Left cardiac atrium (tissue), 4 donors: ENCODE measurements at regions not wholly inside any gene's neighbourhood (a gene's known extent, or its start where the extent isn't known, plus 50 kb on each side); places are given as distances from the start of the nearest gene placed in this dataset.
"Not testable (repeated sequence)": the region's sequence is repeated elsewhere in the genome, so short reads cannot be mapped to it uniquely, and the experiment has no call there.

ENCODE experiments used
- ATAC-seq, 2 donors: fragments of 200-7000 bp; cut with Tn5 transposase; one replicate each; pipeline ENCODE4 v1.9.1; 2020; ENCODE audit warnings: mild to moderate bottlenecking in 2 of 2, moderate library complexity in 2 of 2
- DNase-seq: peaks from one replicate; pipeline ENCODE4 v3.0.0-alpha.2; 2020
- intact Hi-C, 2 donors: fragments of 100-400 bp; cut with DNase I; formaldehyde crosslinking; loops; one replicate each; pipeline versions ENCODE4 v1.14.1 to v1.15.1; 2022 to 2023
- donor health status: DM: no; HTN: yes; CAD: no.
- donor health status: DM: no; HTN: yes; CAD: no; lungs with severe emphysema.
- donor health status: DM: yes; HTN: yes; CAD: no.
- donor health status: Dilated cardiomyopathy.

- intact Hi-C loops = no loop called here
- ATAC-seq = no peak
Observed at GRCh38 chr2:105521176-105521575, 122.3 kb upstream of the FHL2 start.

DNA sequence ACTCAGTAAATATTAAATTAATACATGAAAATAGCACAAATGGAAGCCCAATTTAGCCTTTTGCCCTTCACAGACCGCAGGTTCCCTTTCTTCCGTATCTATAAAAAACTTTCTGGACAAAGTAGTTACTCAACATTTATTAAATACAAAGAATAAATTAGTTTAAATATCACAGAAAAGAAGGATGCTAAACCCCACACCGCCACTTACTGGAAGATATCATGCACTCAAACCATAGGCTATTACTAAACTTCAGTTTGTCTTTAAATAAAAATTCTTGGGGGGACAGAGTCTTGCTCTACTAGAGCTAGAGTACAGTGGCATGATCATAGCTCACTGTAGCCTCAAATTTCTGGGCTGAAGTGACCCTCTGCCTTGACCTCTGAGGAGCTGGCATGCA is 120.7 kb upstream of the FHL2 start:
- DNase-seq = no peak
- ATAC-seq = no peak
- intact Hi-C loops = loop anchor here (2.0 to 5.0 kb wide), 3 partner anchors 132 to 149 kb away; no protein-coding TSS in a partner anchor

More at GRCh38 chr2:105521176-105521575, 122.3 kb upstream of the FHL2 start:
- DNase-seq = no peak

GRCh38 chr2:105518897-105519296 is 120.0 kb upstream of the FHL2 start:
- DNase-seq (no peak), ATAC-seq (no peak)
- intact Hi-C loops = loop anchor here (2.0 to 5.0 kb wide), 3 partner anchors 132 to 148 kb away; no protein-coding TSS in a partner anchor

DNA sequence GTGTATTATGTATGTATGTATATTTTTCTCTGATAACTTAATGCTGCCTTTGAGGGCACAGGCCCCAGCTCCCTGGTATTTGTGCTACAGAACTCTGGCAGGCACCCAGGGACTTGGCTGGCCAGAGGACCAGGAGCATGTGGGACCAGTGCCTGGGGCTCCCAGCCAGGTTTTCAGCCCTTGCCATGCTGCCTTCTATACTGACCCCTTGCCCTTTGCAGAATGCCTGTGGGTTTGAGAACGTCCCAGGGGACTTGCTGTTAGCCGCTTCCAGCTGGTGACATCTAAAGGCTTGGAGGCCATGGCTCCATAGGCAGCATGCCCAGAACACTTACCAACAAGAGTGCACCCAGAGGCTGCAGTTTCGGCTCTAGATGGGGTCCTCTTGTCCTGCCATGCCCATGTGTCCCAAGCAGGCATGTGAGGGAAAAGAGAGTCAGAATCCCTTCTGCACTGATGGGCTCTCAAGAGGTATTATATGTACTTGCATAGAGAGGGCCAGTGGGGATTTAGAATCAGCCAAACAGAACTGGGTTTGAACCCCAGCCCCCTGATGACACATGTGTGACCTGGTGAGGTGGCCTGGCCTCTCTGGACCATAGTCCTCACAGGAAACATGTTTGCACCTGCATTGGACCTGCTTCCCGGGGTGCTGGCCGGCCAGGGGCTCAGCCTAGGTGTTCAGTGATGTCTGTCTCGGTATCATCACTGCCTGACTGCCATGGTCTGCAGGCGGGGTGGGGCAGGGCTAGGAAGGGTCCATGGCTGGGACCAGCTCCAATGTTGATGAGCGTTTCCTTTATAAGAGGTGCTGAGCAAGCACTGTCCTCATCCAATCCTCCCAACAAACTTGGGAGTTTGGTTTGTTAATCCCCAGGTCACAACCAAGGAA is 119.2 kb upstream of the FHL2 start:
- ATAC-seq (peak; percentile 83 to 87), DNase-seq (peak; percentile 74)
- intact Hi-C loops = loop anchor here (2.0 to 5.0 kb wide), 3 partner anchors 131 to 147 kb away; no protein-coding TSS in a partner anchor

DNA sequence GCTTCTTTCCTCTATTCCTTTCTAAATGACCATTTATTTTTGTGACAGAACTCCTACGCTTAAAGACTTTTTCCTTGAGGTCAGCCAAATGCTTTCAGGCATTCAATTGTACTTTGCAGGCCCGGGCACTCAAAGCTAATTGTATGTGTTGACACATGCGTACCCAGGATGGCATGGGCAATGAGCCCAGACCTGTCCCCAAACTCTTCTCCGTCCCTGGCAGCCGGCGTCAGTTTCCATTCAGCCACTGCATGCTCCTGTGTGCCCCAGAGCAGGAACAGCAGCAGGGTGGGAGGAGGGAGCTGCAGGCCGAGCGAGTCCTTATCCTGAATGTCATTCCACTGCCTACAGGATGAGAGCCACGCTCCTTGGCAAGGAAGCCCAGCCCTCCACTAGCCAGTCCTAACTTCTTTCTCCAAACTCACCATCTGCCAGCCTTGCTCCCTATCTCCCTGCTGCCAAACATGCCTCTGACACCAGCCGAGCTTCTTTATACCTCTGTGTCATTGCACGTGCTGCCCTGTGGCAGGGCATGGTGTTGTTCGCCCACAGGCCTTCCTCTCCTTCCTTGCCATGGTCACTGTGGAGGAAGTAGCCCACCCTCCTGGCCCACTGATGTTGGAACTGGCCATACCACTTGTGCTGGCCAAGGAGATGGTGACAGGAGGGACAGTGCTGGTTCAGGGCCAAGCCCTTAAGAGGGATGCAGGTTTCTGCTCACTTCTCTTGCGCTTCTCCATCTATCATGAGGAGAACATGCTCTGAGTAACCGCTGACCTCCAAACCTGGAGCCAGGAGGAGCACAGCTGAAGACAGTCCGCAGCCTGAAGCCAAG is 116.9 kb upstream of the FHL2 start:
- ATAC-seq = peak; percentile 81 to 84
- intact Hi-C loops = loop anchor here in 1 of 2 donors (5.0 kb wide), 1 partner anchor 128 kb away; no protein-coding TSS in a partner anchor
- DNase-seq = peak; percentile 83

- intact Hi-C loops = no loop called here
- ATAC-seq = no peak
- no peak for DNase-seq
Observed at GRCh38 chr2:105514576-105514975, 115.7 kb upstream of the FHL2 start.

GRCh38 chr2:105510761-105511528 is 112.1 kb upstream of the FHL2 start:
- intact Hi-C loops = no loop called here
- ATAC-seq = peak in 1 of 2 donors; percentile 53
- DNase-seq = no peak

DNA sequence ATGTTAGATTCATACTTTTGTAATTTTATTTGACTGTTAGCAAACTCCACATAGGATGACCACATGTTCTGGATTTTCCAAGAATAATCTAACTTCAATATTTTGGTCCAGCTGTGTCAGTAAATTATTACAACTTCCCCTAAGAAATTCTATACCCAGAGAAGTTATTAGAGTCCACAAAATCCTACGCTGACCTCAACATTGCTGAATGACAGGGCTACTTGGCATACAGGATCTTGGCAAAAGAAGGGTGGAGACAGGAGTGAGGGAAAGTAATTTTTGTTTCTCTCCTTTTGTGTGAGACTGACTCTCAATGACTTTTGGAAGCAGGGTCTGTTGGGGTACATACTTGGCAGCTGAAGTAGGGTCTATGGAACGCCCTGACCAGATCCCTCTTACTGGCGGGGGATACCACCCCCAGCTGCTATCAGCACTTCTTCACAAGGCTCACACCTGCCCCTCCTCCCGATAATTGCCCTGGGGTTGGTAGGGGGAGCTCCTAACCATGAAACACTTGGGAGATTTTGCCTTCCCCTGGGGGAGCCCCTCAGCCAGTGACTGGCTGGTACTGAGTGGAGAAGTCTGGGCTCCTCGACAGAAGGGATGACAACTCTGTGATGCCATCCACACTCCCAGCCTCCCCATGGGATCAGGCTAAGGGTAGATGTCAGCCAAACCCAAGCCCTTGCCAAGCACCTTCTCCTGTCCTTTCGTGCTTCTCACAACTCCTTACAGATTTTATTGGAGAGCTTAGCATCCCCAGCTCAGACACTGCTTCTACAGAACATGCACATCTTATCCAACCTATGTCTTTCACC is 110.6 kb upstream of the FHL2 start:
- no peak for DNase-seq
- no peak for ATAC-seq
- intact Hi-C loops = no loop called here

GRCh38 chr2:105506860-105507259 is 108.0 kb upstream of the FHL2 start:
- DNase-seq, ATAC-seq, intact Hi-C loops: not testable (repeated sequence)

DNA sequence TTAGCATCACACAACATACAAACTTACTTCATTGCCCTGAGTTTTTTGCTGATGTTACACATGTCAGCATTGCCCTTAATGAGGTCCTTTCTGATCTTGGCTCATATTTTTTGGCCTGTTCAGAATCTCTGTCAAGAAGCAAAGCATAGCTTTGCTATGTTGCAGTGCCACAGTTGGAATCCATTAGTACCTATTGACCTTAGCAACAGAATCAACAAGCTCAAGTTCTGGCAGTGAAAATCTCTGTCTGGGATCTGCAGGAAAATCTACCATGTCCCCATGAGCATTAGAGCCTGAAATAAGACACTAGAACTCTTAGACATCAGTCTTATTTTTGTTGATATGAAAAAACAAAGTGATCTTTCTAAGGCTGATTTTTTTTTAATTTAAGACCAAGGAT is 105.6 kb upstream of the FHL2 start:
- DNase-seq (no peak), ATAC-seq (peak in 1 of 2 donors; percentile 8)
- intact Hi-C loops = no loop called here

GRCh38 chr2:105502625-105503334 is 103.9 kb upstream of the FHL2 start:
- intact Hi-C loops = no loop called here
- no peak for DNase-seq

DNA sequence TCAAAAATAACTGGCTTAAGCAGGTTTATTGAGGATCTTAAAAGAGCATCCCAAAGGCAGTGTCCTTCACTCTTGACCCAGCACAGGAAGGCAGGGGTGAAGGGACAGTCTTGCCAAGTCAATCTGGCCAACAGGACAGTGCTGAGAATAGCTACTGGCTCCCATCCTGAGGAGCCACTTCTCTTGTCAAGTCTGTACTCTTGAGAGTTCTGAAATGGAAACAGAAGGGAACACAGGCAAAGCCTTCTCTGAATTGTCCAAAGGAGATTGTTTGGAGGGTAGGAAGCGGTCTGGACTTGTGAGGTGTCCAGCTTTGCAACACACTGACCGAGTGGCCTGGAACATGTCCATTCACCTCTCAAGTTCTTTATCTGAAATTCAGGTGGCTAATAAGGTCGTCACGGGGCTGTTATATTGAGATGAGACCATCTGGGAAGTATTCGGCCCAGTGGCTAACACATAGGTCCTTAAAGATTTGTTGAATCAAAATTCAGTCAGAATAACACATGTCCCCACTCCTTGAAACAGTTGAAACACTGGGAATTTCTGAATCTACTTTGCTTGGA is 99.5 kb upstream of the FHL2 start:
- peak; percentile 37 for DNase-seq
- ATAC-seq = peak; percentile 71 to 78
- intact Hi-C loops = no loop called here

More at GRCh38 chr2:105502625-105503334, 103.9 kb upstream of the FHL2 start:
- ATAC-seq = no peak

DNA sequence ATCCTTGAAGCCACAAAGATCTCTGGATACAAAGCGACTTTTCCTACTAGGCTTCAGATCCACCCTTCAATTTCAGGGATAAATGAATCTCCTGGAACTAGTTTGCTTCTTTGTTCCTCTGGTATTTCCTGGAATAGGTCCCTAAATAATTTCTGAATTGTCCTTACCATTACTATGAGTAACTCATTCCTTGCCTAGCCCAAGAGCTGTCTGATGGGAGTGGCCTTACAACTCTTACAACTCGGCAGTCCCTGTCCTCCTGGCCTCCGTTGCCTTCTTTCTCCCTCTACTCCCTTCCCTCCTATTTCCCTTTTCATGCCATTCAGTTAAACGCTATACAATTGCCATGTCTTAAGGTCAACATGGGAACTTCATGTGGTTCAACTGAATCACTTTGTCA is 98.2 kb upstream of the FHL2 start:
- ATAC-seq (no peak), DNase-seq (no peak)
- intact Hi-C loops = no loop called here

GRCh38 chr2:105496271-105496670 is 97.4 kb upstream of the FHL2 start:
- DNase-seq = no peak
- intact Hi-C loops = no loop called here
- ATAC-seq = peak; percentile 46 to 59

DNA sequence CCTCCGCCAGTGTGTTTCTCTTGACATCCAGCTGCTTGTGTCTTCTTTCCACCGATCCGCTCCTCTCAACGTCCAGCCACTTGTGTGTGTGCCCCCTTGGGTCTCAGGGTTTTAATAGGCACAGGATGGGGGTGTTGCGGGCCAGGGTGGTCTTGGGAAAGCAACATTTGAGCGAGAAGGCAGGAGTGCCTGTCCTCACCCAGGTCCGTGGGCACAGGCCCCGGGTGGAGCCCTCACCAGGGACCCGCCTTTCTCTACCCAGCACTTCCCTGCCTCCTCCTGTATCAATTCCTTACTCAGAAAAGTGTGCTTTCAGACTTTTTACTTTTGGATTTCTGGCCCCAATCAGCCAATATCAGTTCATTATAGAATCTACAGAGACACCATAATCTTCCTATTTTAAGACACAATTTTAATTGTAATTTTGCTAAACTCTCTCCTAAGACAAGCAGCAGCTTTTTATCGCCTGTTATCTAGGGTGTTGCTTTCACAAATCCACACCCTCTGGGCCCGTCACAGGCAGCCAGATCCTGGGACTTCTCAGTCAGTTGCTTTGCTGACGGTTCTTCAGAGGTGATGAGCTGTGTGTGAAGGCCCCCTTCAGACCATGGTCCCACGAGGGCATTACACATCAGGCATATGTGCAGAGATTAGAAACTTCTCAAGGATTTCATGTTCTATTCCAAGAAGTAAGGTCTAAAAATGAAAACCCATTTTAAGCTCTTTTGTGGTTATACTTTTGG is 96.0 kb upstream of the FHL2 start:
- intact Hi-C loops = no loop called here
- ATAC-seq (peak; percentile 87 to 90), DNase-seq (peak; percentile 62)

DNA sequence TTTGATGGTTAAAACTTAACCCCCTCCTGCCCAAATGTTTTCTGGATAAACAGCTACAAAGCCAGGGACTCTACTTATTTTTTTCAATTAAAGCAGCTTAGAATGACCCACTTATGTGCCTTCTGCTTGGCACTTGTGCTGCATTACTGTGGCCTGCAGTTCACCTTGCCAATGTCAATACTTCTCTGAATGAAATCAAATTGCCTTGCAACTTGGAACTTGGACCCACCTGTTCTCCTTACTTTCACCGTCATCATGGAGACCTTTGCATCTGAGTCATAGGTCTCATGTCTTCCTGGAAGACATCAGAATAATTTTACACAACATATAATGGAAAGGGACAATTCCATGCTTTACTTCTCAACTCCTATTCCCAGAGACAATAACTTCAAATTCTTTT is 92.1 kb upstream of the FHL2 start:
- ATAC-seq = no peak
- intact Hi-C loops = no loop called here
- no peak for DNase-seq

DNA sequence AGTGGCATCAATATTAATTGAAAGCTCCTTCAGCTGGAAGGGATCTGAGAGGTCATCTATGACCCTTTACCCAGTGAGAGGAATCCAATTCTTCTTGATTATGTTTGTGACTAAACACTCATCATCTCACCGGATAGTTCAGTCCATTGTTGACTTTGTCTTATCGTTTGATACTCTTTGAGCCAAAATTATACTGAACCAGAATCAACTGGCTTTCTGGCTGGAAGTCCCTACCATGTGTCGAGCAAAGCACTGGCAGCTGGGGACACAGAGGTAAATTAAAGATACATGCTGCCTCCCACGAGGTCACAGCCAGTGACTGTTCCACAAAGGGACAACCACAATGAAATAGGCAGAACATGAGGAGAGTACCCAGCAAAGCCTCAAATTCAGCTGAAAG is 91.4 kb upstream of the FHL2 start:
- ATAC-seq (peak in 1 of 2 donors; percentile 29), DNase-seq (no peak)
- intact Hi-C loops = no loop called here
